OCI-LY7 (cell line): ENCODE measurements at regions not wholly inside any gene's neighbourhood (a gene's known extent, or its start where the extent isn't known, plus 50 kb on each side); places are given as distances from the start of the nearest gene placed in this dataset.

ENCODE experiments used
- BruUV-seq: library from RNA; stranded (reverse); fragments of 400-500 nt; replicated peaks from 2 replicates; lab custom pipeline; 2021; lab: Mats Ljungman, UMichigan
- CTCF ChIA-PET: fragments of 300-600 bp; sonication (Branson Sonifier 250); formaldehyde crosslinking; loops from one replicate; lab custom pipeline; 2022; ENCODE audit warnings: antibody characterized with exemption; ENCODE audit not compliant: unreplicated experiment; lab: Charles Lee
- POLR2A ChIA-PET: fragments of 300-600 bp; sonication (Branson Sonifier 250); formaldehyde crosslinking; loops from one replicate; lab custom pipeline; 2022; ENCODE audit warnings: antibody characterized with exemption; lab: Charles Lee
- DNase-seq: peaks from one replicate; pipeline ENCODE4 v3.0.0-alpha.2; 2015; ENCODE audit warnings: low spot score
- H2AFZ ChIP-seq: fragments of 200-600 bp; sonication (generic), shearing (Covaris generic); 2 replicates; pipeline ENCODE4 v1.6.1; 2014; ENCODE audit warnings: mild to moderate bottlenecking, antibody characterized with exemption, low read length, moderate library complexity
- H3K27ac ChIP-seq: fragments of 200-600 bp; sonication (generic); 2 replicates; pipeline ENCODE4 v1.5.1; 2014; ENCODE audit warnings: mixed run types, low read depth, mild to moderate bottlenecking, moderate library complexity, low read length, inconsistent platforms; ENCODE audit not compliant: poor library complexity, severe bottlenecking
- H3K36me3 ChIP-seq: fragments of 200-600 bp; sonication (generic); 2 replicates; pipeline ENCODE4 v1.6.1; 2014; ENCODE audit warnings: mild to moderate bottlenecking, antibody characterized with exemption, low read length, moderate library complexity, mixed read lengths; ENCODE audit not compliant: insufficient read depth
- H3K4me1 ChIP-seq: fragments of 200-600 bp; sonication (generic); 2 replicates; pipeline ENCODE4 v1.5.1; 2014; ENCODE audit warnings: mild to moderate bottlenecking, low read length; ENCODE audit not compliant: insufficient read depth, poor library complexity, severe bottlenecking
- H3K4me2 ChIP-seq: fragments of 200-600 bp; sonication (generic); 2 replicates; pipeline ENCODE4 v1.6.1; 2014; ENCODE audit warnings: mild to moderate bottlenecking, low read length
- H3K4me3 ChIP-seq: fragments of 200-600 bp; sonication (generic); 2 replicates; pipeline ENCODE4 v1.5.1; 2014; ENCODE audit warnings: mild to moderate bottlenecking, low read depth, low read length; ENCODE audit not compliant: poor library complexity, severe bottlenecking
- H3K79me2 ChIP-seq: fragments of 200-600 bp; sonication (generic); 2 replicates; pipeline ENCODE4 v1.6.1; 2016; ENCODE audit warnings: low read depth, mild to moderate bottlenecking, low read length, moderate library complexity, mixed read lengths; ENCODE audit not compliant: insufficient read depth
- H3K9me2 ChIP-seq: fragments of 200-600 bp; sonication (generic); 2 replicates; pipeline ENCODE4 v1.6.1; 2016; ENCODE audit warnings: mild to moderate bottlenecking, low read length, mixed read lengths; ENCODE audit not compliant: insufficient read depth
- H3K9me3 ChIP-seq: fragments of 200-600 bp; sonication (generic); 2 replicates; pipeline ENCODE4 v1.6.1; 2014; ENCODE audit warnings: mild to moderate bottlenecking, mixed run types, low read length, mixed read lengths
- H4K20me1 ChIP-seq: fragments of 200-600 bp; sonication (generic); 2 replicates; pipeline ENCODE4 v1.6.1; 2014; ENCODE audit warnings: mild to moderate bottlenecking, antibody characterized with exemption, low read length, moderate library complexity, mixed read lengths; ENCODE audit not compliant: insufficient read depth
- CTCF ChIP-seq: fragments of 200-600 bp; sonication (generic); conservative IDR thresholded peaks from 2 replicates; pipeline ENCODE4 v1.5.1; 2014; ENCODE audit warnings: mild to moderate bottlenecking, antibody characterized with exemption, low read length, moderate library complexity, mixed read lengths
- EZH2phosphoT487 ChIP-seq: fragments of 200-600 bp; sonication (generic); IDR thresholded peaks from 2 replicates; pipeline ENCODE4 v1.6.1; 2018; ENCODE audit warnings: low read depth, borderline replicate concordance, mild to moderate bottlenecking, mixed run types, antibody characterized with exemption, low read length, moderate library complexity, mixed read lengths
- intact Hi-C: fragments of 100-400 bp; cut with micrococcal nuclease; formaldehyde crosslinking; loops from one replicate; pipeline ENCODE4 v1.10.0; 2022; ENCODE audit not compliant: unreplicated experiment

DNA sequence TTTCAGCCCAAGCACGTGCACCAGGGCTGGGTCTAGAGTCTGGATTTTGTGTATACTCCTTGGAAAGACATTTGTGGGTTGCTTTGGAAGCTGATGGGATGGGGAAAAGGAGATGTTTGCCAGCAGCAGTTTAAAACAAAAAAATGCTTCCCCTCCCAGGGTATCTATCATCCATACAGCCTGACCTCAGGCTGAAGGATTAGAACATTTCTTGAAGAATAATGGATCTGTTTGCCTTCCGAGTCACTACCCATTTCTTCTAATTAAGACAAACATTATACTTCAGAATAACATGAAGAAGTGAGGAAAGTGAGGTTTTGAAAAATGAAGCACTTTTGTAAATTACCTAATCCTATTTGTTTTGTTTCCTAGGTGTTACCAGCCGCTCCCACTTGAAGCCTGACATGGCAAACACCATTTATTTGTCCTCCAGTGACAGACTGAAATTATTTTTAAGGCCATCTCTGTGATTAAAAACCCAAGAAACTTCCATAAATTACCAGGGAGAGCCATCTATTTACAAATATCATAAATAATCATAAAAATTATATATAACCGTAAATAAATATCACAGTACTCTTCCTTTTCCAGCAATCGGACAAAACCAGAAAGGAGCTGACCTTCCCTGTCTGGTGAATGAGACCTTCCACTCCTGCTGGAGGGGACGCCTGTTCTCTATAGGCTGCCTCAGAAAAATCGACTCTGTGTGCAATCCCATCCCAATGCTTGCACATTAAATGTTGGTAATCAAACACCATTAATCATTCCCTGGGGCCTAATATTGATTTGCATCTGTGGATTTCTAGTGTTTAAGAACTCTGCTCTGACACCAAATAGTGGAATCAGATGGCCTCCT, 106.8 kb downstream of the C1D start:
- H4K20me1 ChIP-seq = no peaks in the 10 kb centered on the region
- intact Hi-C loops = no loop called here
- H3K9me3 ChIP-seq = no peaks in the 10 kb centered on the region
- H3K9me2 ChIP-seq = no peaks in the 10 kb centered on the region
- H3K27ac ChIP-seq = no peak overlapping the region
- no peak for DNase-seq
- no TSS peak for BruUV-seq
- ChIA-PET CTCF (no interaction called here), POLR2A (no interaction called here)
- no peak overlapping the region for H3K4me2 ChIP-seq
- H3K79me2 ChIP-seq = no peaks in the 10 kb centered on the region
- no peak overlapping the region for H2AFZ ChIP-seq
- H3K36me3 ChIP-seq = no peaks in the 10 kb centered on the region
- no peak overlapping the region for H3K4me3 ChIP-seq
- TF ChIP-seq CTCF (no peak), EZH2phosphoT487 (no peak)
- no peaks in the 10 kb centered on the region for H3K4me1 ChIP-seq

- H3K9me3 ChIP-seq = no peaks in the 10 kb centered on the region
- H3K4me2 ChIP-seq = no peak overlapping the region
- H3K4me1 ChIP-seq = no peaks in the 10 kb centered on the region
- H4K20me1 ChIP-seq = no peaks in the 10 kb centered on the region
- no TSS peak for BruUV-seq
- H3K36me3 ChIP-seq = no peaks in the 10 kb centered on the region
- no peak overlapping the region for H3K4me3 ChIP-seq
- intact Hi-C loops = no loop called here
- H3K9me2 ChIP-seq = no peaks in the 10 kb centered on the region
- H3K27ac ChIP-seq = no peak overlapping the region
- no peak for DNase-seq
- no peak overlapping the region for H2AFZ ChIP-seq
- CTCF ChIA-PET = no interaction called here
- no peak for TF ChIP-seq EZH2phosphoT487
- no peak for TF ChIP-seq CTCF
- POLR2A ChIA-PET = no interaction called here
- H3K79me2 ChIP-seq = no peaks in the 10 kb centered on the region
Measured at GRCh38 chr2:67965246-67965645, 97.6 kb downstream of the C1D start.

GRCh38 chr2:67970071-67970470, 92.7 kb downstream of the C1D start:
- no peak for TF ChIP-seq CTCF
- TF ChIP-seq EZH2phosphoT487 = no peak
- no peak overlapping the region for H3K4me2 ChIP-seq
- no peaks in the 10 kb centered on the region for H3K9me3 ChIP-seq
- DNase-seq = no peak
- H3K79me2 ChIP-seq = no peaks in the 10 kb centered on the region
- H2AFZ ChIP-seq = no peak overlapping the region
- H3K4me3 ChIP-seq = no peak overlapping the region
- no peak overlapping the region for H3K27ac ChIP-seq
- H3K4me1 ChIP-seq = no peaks in the 10 kb centered on the region
- H3K36me3 ChIP-seq = no peaks in the 10 kb centered on the region
- CTCF ChIA-PET = no interaction called here
- POLR2A ChIA-PET = interaction anchor here (1.0 kb wide), 1 partner anchor 20 kb away, joined by 3 read pairs; no protein-coding TSS in a partner anchor
- H3K9me2 ChIP-seq = no peaks in the 10 kb centered on the region
- no peaks in the 10 kb centered on the region for H4K20me1 ChIP-seq
- intact Hi-C loops = no loop called here
- BruUV-seq = no TSS peak
